WI38 (cell line): ENCODE measurements at regions not wholly inside any gene's neighbourhood (a gene's known extent, or its start where the extent isn't known, plus 50 kb on each side); places are given as distances from the start of the nearest gene placed in this dataset.
"Not testable (repeated sequence)": the region's sequence is repeated elsewhere in the genome, so short reads cannot be mapped to it uniquely, and the experiment has no call there.

Experiments
- H3K4me3 ChIP-seq: 2 replicates; pipeline ENCODE4 v1.5.1; 2011; ENCODE audit warnings: low read depth, mild to moderate bottlenecking, control low read depth, low read length
- TF ChIP-seq, protein P1 (sequence below): IDR thresholded peaks from 2 replicates; pipeline ENCODE4 v1.5.1; 2012; ENCODE audit warnings: low read depth, mild to moderate bottlenecking, control low read depth, low read length

DNA sequence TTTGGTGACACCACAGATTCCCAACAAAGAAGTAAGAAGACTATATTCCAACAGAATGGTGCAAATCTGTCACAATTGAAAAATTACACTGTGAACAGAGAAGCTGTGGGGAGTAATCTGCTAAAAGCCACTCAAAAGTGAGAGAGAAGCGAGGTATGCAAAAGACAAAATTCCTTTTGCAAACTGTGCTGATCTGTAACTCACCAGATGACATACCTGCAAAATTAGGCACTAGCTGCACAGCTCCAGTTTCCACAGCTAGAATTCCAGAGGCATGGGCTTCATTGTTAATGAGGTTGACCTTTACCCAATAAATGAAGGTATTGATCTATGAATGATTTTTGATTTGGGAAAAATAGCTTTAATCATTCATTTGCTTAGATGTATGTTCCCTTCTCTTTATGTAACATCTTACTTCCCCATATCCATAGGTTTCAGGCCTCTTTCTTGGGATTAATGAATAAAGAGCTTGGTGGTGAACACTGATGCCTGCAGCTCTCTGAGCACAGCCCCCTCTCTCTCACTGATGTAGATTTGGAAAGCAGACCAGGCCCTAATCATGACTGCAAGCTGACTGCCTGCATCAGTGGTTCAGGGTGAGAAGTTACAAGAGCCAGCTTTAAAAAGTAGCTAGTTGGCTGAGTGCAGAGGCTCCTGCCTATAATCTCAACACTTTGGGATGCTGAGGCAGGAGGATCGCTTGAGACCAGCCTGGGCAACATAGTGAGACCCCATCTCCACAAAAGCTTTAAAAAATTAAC lies 85.2 kb downstream of the LACC1 start:
- no peak overlapping the region for H3K4me3 ChIP-seq
- TF ChIP-seq, protein P1, sequence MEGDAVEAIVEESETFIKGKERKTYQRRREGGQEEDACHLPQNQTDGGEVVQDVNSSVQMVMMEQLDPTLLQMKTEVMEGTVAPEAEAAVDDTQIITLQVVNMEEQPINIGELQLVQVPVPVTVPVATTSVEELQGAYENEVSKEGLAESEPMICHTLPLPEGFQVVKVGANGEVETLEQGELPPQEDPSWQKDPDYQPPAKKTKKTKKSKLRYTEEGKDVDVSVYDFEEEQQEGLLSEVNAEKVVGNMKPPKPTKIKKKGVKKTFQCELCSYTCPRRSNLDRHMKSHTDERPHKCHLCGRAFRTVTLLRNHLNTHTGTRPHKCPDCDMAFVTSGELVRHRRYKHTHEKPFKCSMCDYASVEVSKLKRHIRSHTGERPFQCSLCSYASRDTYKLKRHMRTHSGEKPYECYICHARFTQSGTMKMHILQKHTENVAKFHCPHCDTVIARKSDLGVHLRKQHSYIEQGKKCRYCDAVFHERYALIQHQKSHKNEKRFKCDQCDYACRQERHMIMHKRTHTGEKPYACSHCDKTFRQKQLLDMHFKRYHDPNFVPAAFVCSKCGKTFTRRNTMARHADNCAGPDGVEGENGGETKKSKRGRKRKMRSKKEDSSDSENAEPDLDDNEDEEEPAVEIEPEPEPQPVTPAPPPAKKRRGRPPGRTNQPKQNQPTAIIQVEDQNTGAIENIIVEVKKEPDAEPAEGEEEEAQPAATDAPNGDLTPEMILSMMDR = no peak

DNA sequence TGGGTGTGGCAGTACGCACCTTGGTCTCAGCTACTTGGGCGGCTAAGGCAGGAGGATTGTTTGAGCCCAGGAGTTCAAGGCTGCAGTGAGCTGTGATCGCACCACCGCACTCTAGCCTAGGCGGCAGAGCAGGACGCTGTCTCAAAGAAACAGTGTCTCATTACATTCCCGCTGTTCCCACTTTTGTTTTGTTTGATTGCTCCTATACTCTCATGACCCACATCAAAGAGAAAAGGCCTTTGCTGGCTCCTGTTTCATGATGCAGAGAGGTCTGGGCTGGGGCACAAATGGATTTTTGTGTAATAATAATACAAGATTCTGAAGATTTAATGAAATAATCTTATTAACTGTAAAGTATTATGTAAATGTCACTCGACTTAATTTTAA lies 85.7 kb downstream of the LACC1 start:
- TF ChIP-seq, protein P1 = no peak
- no peak overlapping the region for H3K4me3 ChIP-seq

DNA sequence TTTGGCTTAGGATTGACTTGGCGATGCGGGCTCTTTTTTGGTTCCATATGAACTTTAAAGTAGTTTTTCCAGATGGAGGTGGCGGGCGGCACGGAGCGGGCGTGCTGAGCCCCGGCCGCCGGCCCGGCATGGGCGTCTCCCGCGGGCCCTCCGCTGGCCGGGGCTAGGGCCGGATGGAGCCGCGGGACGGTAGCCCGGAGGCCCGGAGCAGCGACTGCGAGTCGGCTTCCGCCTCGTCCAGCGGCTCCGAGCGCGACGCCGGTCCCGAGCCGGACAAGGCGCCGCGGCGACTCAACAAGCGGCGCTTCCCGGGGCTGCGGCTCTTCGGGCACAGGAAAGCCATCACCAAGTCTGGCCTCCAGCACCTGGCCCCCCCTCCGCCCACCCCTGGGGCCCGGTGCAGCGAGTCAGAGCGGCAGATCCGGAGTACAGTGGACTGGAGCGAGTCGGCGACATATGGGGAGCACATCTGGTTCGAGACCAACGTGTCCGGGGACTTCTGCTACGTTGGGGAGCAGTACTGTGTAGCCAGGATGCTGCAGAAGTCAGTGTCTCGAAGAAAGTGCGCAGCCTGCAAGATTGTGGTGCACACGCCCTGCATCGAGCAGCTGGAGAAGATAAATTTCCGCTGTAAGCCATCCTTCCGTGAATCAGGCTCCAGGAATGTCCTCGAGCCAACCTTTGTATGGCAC lies 88.7 kb downstream of the LACC1 start:
- H3K4me3 ChIP-seq = not testable (repeated sequence)

DNA sequence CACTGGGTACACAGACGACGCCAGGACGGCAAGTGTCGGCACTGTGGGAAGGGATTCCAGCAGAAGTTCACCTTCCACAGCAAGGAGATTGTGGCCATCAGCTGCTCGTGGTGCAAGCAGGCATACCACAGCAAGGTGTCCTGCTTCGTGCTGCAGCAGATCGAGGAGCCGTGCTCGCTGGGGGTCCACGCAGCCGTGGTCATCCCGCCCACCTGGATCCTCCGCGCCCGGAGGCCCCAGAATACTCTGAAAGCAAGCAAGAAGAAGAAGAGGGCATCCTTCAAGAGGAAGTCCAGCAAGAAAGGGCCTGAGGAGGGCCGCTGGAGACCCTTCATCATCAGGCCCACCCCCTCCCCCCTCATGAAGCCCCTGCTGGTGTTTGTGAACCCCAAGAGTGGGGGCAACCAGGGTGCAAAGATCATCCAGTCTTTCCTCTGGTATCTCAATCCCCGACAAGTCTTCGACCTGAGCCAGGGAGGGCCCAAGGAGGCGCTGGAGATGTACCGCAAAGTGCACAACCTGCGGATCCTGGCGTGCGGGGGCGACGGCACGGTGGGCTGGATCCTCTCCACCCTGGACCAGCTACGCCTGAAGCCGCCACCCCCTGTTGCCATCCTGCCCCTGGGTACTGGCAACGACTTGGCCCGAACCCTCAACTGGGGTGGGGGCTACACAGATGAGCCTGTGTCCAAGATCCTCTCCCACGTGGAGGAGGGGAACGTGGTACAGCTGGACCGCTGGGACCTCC lies 89.4 kb downstream of the LACC1 start:
- H3K4me3 ChIP-seq = not testable (repeated sequence)

DNA sequence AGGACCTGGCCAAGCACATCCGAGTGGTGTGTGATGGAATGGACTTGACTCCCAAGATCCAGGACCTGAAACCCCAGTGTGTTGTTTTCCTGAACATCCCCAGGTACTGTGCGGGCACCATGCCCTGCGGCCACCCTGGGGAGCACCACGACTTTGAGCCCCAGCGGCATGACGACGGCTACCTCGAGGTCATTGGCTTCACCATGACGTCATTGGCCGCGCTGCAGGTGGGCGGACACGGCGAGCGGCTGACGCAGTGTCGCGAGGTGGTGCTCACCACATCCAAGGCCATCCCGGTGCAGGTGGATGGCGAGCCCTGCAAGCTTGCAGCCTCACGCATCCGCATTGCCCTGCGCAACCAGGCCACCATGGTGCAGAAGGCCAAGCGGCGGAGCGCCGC lies 90.2 kb downstream of the LACC1 start:
- H3K4me3 ChIP-seq = not testable (repeated sequence)

DNA sequence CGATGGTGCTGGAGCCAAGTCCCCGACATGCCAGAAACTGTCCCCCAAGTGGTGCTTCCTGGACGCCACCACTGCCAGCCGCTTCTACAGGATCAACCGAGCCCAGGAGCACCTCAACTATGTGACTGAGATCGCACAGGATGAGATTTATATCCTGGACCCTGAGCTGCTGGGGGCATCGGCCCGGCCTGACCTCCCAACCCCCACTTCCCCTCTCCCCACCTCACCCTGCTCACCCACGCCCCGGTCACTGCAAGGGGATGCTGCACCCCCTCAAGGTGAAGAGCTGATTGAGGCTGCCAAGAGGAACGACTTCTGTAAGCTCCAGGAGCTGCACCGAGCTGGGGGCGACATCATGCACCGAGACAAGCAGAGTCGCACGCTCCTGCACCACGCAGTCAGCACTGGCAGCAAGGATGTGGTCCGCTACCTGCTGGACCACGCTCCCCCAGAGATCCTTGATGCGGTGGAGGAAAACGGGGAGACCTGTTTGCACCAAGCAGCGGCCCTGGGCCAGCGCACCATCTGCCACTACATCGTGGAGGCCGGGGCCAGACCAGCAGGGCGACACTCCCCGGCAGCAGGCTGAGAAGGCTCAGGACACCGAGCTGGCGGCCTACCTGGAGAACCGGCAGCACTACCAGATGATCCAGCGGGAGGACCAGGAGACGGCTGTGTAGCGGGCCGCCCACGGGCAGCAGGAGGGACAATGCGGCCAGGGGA lies 91.0 kb downstream of the LACC1 start:
- not testable (repeated sequence) for H3K4me3 ChIP-seq

DNA sequence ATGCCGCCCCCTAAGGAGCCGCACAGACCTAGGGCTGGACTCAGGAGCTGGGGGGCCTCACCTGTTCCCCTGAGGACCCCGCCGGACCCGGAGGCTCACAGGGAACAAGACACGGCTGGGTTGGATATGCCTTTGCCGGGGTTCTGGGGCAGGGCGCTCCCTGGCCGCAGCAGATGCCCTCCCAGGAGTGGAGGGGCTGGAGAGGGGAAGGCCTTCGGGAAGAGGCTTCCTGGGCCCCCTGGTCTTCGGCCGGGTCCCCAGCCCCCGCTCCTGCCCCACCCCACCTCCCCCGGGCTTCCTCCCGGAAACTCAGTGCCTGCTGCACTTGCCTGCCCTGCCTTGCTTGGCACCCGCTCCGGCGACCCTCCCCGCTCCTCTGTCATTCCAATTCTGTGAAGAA lies 91.6 kb downstream of the LACC1 start:
- H3K4me3 ChIP-seq = not testable (repeated sequence)

DNA sequence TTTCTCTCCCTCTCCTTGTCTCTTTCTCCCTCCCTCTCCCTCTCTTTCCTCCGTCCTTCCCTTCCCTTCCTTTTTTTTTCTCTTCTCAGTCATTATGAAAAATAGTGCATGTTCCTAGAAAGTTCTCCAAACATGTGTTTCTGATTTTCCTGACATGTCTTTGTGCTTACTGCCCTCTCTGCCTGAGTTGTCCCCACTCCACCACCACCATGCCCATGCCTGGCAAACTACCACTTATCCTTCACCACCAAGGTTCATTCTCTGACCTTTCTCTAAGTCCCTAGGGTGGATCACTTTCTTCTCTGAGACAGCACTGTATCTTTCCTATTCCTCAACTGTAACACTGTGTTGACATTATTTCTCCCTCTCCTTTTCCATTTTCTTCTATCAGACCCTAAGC lies 98.2 kb downstream of the LACC1 start:
- TF ChIP-seq, protein P1 = no peak
- H3K4me3 ChIP-seq = no peak overlapping the region

DNA sequence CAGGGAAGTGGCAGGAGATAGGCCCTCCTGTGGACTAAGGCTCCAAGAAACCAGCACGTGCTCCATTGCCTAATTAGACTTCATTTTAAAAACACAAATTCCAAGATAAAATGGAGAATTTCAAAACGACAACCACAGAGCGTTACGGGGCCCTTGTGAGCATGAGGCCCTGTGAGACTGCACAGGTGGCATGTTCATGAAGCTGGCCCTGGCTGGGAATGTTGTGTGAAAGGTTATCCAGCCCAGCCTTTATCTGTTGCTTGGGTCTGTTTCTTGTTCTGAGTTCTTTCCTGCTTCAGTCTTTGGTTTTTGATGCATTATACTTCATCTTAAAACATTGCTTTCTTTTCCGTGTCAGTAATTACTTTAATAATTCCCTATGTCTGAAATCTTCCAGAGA lies 99.0 kb downstream of the LACC1 start:
- TF ChIP-seq, protein P1 = no peak
- no peak overlapping the region for H3K4me3 ChIP-seq
